Esophagus squamous epithelium (tissue), 4 donors: ENCODE measurements at regions not wholly inside any gene's neighbourhood (a gene's known extent, or its start where the extent isn't known, plus 50 kb on each side); places are given as distances from the start of the nearest gene placed in this dataset.

Experiments
- CTCF ChIP-seq, 6 experiments: fragments of 450-650 bp in 4 of 6; fragments of 200-600 bp in 2 of 6; sonication (generic) in 2 of 6; IDR thresholded peaks; one replicate each; pipeline ENCODE4 v1.5.1; 2016 to 2019; ENCODE audit warnings: antibody characterized with exemption in 6 of 6, mild to moderate bottlenecking in 4 of 6, moderate library complexity in 4 of 6
- POLR2A ChIP-seq, 4 donors: fragments of 450-650 bp; IDR thresholded peaks; one replicate each; pipeline ENCODE4 v1.6.1; 2017; ENCODE audit warnings: antibody characterized with exemption in 4 of 4, mild to moderate bottlenecking in 4 of 4, moderate library complexity in 3 of 4

- no peak for TF ChIP-seq POLR2A (IDR thresholded peaks at IDR 0.05)
- TF ChIP-seq CTCF (IDR thresholded peaks at IDR 0.05) = peak in 1 of 6 experiments; percentile 12
Measured at GRCh38 chr15:21268436-21268940, 171.8 kb downstream of the POTEB3 start.
